ENCODE measurements at regions not wholly inside any gene's neighbourhood (a gene's known extent, or its start where the extent isn't known, plus 50 kb on each side); places are given as distances from the start of the nearest gene placed in this dataset.
"Not testable (repeated sequence)": the region's sequence is repeated elsewhere in the genome, so short reads cannot be mapped to it uniquely, and the experiment has no call there.

- TF ChIP-seq POLR2A (IDR thresholded peaks at IDR 0.05; ENCODE audit: low read depth, low read length), result no peak
- FAIRE-seq (no peak), DNase-seq (ENCODE audit: insufficient read length, low spot score) (peak; percentile 5)
Observed at GRCh38 chr14:21768116-21768874, 94.7 kb upstream of the OR4E1 start.

GRCh38 chr14:21760360-21760759 is 86.7 kb upstream of the OR4E1 start:
- not testable (repeated sequence) for FAIRE-seq; DNase-seq (ENCODE audit: insufficient read length, low spot score)

GRCh38 chr14:21749306-21749868 is 75.8 kb upstream of the OR4E1 start:
- TF ChIP-seq POLR2A (IDR thresholded peaks at IDR 0.05; ENCODE audit: low read depth, low read length), result no peak
- FAIRE-seq (no peak), DNase-seq (ENCODE audit: insufficient read length, low spot score) (no peak)

GRCh38 chr14:21748869-21749303 is 75.3 kb upstream of the OR4E1 start:
- FAIRE-seq (no peak), DNase-seq (ENCODE audit: insufficient read length, low spot score) (peak; percentile 3)
- no peak for TF ChIP-seq POLR2A (IDR thresholded peaks at IDR 0.05; ENCODE audit: low read depth, low read length)

- no peak for DNase-seq (ENCODE audit: insufficient read length, low spot score)
- no peak for FAIRE-seq
- no peak for TF ChIP-seq POLR2A (IDR thresholded peaks at IDR 0.05; ENCODE audit: low read depth, low read length)
Observed at GRCh38 chr14:21735639-21736307, 62.2 kb upstream of the OR4E1 start.

GRCh38 chr14:21735200-21735599 is 61.6 kb upstream of the OR4E1 start:
- no peak for TF ChIP-seq POLR2A (IDR thresholded peaks at IDR 0.05; ENCODE audit: low read depth, low read length)
- DNase-seq (ENCODE audit: insufficient read length, low spot score), result no peak
- no peak for FAIRE-seq

- FAIRE-seq (no peak), DNase-seq (ENCODE audit: insufficient read length, low spot score) (no peak)
- TF ChIP-seq POLR2A (IDR thresholded peaks at IDR 0.05; ENCODE audit: low read depth, low read length), result no peak
Observed at GRCh38 chr14:21734457-21735074, 60.9 kb upstream of the OR4E1 start.

GRCh38 chr14:21729703-21730233 is 56.1 kb upstream of the OR4E1 start:
- DNase-seq (ENCODE audit: insufficient read length, low spot score) (no peak), FAIRE-seq (no peak)
- no peak for TF ChIP-seq POLR2A (IDR thresholded peaks at IDR 0.05; ENCODE audit: low read depth, low read length)

- no peak for FAIRE-seq
- no peak for TF ChIP-seq POLR2A (IDR thresholded peaks at IDR 0.05; ENCODE audit: low read depth, low read length)
- no peak for DNase-seq (ENCODE audit: insufficient read length, low spot score)
Observed at GRCh38 chr14:21725250-21725649, 51.6 kb upstream of the OR4E1 start.

- FAIRE-seq (no peak), DNase-seq (ENCODE audit: insufficient read length, low spot score) (no peak)
- no peak for TF ChIP-seq POLR2A (IDR thresholded peaks at IDR 0.05; ENCODE audit: low read depth, low read length)
Observed at GRCh38 chr14:21724090-21724973, 50.7 kb upstream of the OR4E1 start.

GRCh38 chr14:21723431-21724045 is 49.9 kb upstream of the OR4E1 start:
- TF ChIP-seq POLR2A (IDR thresholded peaks at IDR 0.05; ENCODE audit: low read depth, low read length), result no peak
- DNase-seq (ENCODE audit: insufficient read length, low spot score) (peak; percentile 10), FAIRE-seq (no peak)
